ENCODE measurements at regions not wholly inside any gene's neighbourhood (a gene's known extent, or its start where the extent isn't known, plus 50 kb on each side); places are given as distances from the start of the nearest gene placed in this dataset.
A peak's percentile ranks its signal among the peaks of the same experiment; 100 is the strongest.

DNA sequence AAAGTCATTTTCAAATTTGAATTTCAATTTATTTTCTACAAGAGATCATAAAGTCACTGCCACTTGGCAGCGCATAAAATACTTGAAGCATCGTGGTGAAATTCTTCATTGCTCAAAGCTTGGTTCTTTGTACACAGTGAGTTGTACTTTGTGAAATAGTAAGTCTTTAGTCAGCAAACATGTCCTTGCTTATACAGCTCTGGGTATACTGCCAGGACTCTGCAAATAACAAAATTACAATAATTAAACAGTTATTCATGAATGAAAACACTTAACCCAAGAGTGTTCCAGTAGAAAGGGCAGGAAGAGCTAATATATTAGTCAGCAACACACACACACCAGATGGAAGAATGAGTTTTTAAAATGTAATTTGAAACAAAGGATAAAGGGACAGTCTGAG lies 1300.9 kb upstream of the DIAPH2 start:
- no peak for DNase-seq
- Histone ChIP-seq H3K4me1 (replicated peaks in 1 of 2) (no peaks in the 10 kb centered on the region), H3K36me3 (replicated peaks in 1 of 2) (no peaks in the 10 kb centered on the region), H3K4me3 (no peak overlapping the region), H3K27me3 (no peaks in the 10 kb centered on the region), H3K27ac (no peak overlapping the region), H3K9me3 (replicated peaks in 1 of 3) (no peaks in the 10 kb centered on the region)
- intact Hi-C loops (cut with DNase I), result no loop called here
- no peak for TF ChIP-seq POLR2A (IDR thresholded peaks at IDR 0.05)
- TF ChIP-seq, protein P1, sequence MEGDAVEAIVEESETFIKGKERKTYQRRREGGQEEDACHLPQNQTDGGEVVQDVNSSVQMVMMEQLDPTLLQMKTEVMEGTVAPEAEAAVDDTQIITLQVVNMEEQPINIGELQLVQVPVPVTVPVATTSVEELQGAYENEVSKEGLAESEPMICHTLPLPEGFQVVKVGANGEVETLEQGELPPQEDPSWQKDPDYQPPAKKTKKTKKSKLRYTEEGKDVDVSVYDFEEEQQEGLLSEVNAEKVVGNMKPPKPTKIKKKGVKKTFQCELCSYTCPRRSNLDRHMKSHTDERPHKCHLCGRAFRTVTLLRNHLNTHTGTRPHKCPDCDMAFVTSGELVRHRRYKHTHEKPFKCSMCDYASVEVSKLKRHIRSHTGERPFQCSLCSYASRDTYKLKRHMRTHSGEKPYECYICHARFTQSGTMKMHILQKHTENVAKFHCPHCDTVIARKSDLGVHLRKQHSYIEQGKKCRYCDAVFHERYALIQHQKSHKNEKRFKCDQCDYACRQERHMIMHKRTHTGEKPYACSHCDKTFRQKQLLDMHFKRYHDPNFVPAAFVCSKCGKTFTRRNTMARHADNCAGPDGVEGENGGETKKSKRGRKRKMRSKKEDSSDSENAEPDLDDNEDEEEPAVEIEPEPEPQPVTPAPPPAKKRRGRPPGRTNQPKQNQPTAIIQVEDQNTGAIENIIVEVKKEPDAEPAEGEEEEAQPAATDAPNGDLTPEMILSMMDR (IDR thresholded peaks at IDR 0.05), result no peak
- WGBS, 4 donors, result 49 to 77% (median 64%) methylated on average over 2 of the region's 2 CpGs

DNA sequence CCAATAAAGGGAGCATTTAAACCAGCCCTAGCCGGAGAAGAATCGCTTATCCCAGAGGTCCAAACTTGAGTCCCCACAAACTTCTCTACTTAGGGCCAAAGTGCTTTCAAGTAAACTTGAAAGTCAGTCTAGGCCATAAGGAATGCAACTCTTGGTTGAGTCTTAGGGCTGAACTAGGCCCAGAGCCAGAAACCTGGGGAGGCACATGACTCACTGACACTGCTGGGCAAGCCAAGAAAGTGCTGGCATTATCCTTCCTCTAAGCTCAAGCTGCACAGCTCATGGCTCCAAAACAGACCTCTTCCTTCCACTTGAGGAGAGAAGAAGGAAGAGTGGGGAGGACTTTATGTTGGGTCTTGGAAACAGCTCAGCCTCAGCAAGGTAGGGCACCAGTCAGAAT lies 1257.3 kb upstream of the DIAPH2 start:
- WGBS, 4 donors, result 91 to 94% (median 91%) methylated on average over 2 of the region's 2 CpGs; no CpG with 5 or more reads in 1 of the 4 donors
- no peaks in the 10 kb centered on the region for H3K27me3 ChIP-seq
- TF ChIP-seq, protein P1 (IDR thresholded peaks at IDR 0.05), result no peak
- no peaks in the 10 kb centered on the region for H3K36me3 ChIP-seq (replicated peaks in 1 of 2)
- H3K27ac ChIP-seq, result no peak overlapping the region
- no peaks in the 10 kb centered on the region for H3K4me1 ChIP-seq (replicated peaks in 1 of 2)
- H3K9me3 ChIP-seq (replicated peaks in 1 of 3), result no peaks in the 10 kb centered on the region
- intact Hi-C loops (cut with DNase I), result no loop called here
- DNase-seq, result peak in 6 of 7 donors; percentile 17 to 55 (median 30)
- H3K4me3 ChIP-seq, result no peak overlapping the region

DNA sequence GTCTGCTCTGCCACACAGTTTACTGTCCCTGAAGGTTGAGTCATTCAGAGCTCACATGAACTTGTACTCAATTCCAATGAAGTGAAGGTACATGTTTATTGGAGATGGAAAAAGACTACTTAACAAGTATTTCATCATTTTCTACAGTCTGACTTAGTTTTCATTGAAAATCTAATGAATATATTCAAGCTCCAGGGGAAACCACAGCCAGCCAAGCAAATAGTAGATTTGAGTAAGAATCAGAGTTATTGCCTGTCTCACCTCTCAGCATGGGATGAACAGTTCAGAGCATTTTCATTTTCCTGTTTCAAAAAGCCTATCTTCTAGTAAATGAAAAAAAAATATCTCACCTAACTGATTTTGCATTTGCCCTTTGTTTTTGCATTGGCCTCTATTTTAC lies 1249.4 kb upstream of the DIAPH2 start:
- H3K4me1 ChIP-seq (replicated peaks in 1 of 2), result no peaks in the 10 kb centered on the region
- H3K27ac ChIP-seq, result no peak overlapping the region
- no peaks in the 10 kb centered on the region for H3K36me3 ChIP-seq (replicated peaks in 1 of 2)
- intact Hi-C loops (cut with DNase I), result no loop called here
- TF ChIP-seq, protein P1 (IDR thresholded peaks at IDR 0.05), result no peak
- TF ChIP-seq POLR2A (IDR thresholded peaks at IDR 0.05), result no peak
- H3K27me3 ChIP-seq, result no peaks in the 10 kb centered on the region
- no peaks in the 10 kb centered on the region for H3K9me3 ChIP-seq (replicated peaks in 1 of 3)
- no peak for DNase-seq
- no peak overlapping the region for H3K4me3 ChIP-seq

DNA sequence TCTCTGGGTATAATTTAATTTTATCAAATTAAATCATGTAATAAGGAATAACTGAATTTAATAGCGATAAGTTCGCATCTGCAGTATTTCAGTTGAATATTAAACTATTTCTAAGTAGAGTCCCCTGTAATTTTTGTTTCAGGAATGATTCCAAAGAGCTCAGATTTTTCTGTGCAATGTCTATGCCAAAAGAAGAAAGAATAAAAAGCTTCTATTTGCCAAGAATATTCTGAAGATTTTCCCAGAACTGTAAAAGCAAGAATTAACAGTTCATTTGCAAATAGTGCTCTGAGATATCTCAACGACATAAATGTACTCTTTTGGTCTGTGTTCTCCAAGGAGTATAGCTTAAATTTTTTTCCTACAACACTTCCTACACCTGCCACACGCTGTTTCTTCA lies 1242.8 kb upstream of the DIAPH2 start:
- Histone ChIP-seq H3K4me1 (replicated peaks in 1 of 2) (no peaks in the 10 kb centered on the region), H3K27me3 (peaks cover 4% of the 10 kb centered on the region), H3K9me3 (replicated peaks in 1 of 3) (no peaks in the 10 kb centered on the region), H3K4me3 (no peak overlapping the region), H3K27ac (no peak overlapping the region), H3K36me3 (replicated peaks in 1 of 2) (no peaks in the 10 kb centered on the region)
- intact Hi-C loops (cut with DNase I), result no loop called here
- no peak for DNase-seq
- WGBS, 4 donors, result 37 to 72% (median 48%) methylated on average over 4 of the region's 4 CpGs
- TF ChIP-seq, protein P1 (IDR thresholded peaks at IDR 0.05), result no peak
- no peak for TF ChIP-seq POLR2A (IDR thresholded peaks at IDR 0.05)

All from adrenal gland (tissue), 9 donors.